Hepatocyte (in vitro differentiated cells): ENCODE measurements at regions not wholly inside any gene's neighbourhood (a gene's known extent, or its start where the extent isn't known, plus 50 kb on each side); places are given as distances from the start of the nearest gene placed in this dataset.

ENCODE experiments used
- DNase-seq: peaks from one replicate; pipeline ENCODE4 v3.0.0-alpha.2; 2016; ENCODE audit warnings: low spot score
- H2AFZ ChIP-seq: fragments of 200-600 bp; sonication (generic); 2 replicates; pipeline ENCODE4 v1.6.0; 2016; ENCODE audit warnings: antibody characterized with exemption, mild to moderate bottlenecking
- H3K27ac ChIP-seq: fragments of 200-600 bp; sonication (generic); 2 replicates; pipeline ENCODE4 v1.5.1; 2016; ENCODE audit warnings: mild to moderate bottlenecking
- H3K27me3 ChIP-seq: fragments of 200-600 bp; sonication (generic); 2 replicates; pipeline ENCODE4 v1.6.1; 2016
- H3K36me3 ChIP-seq: fragments of 200-600 bp; sonication (generic); replicated peaks from 2 replicates; pipeline ENCODE4 v1.5.1; 2016; ENCODE audit warnings: low read depth; ENCODE audit not compliant: insufficient read depth
- H3K4me1 ChIP-seq: fragments of 200-600 bp; sonication (generic); 2 replicates; pipeline ENCODE4 v1.5.1; 2016; ENCODE audit warnings: mild to moderate bottlenecking, moderate library complexity; ENCODE audit not compliant: insufficient read depth
- H3K4me2 ChIP-seq: fragments of 200-600 bp; sonication (generic); 2 replicates; pipeline ENCODE4 v1.6.0; 2016
- H3K4me3 ChIP-seq: fragments of 200-600 bp; sonication (generic); 2 replicates; pipeline ENCODE4 v1.5.1; 2016; ENCODE audit warnings: mild to moderate bottlenecking
- H3K79me2 ChIP-seq: fragments of 200-600 bp; sonication (generic); 2 replicates; pipeline ENCODE4 v1.6.0; 2017; ENCODE audit warnings: mild to moderate bottlenecking
- H3K9me2 ChIP-seq: fragments of 200-600 bp; sonication (generic); replicated peaks from 2 replicates; pipeline ENCODE4 v1.6.0; 2017; ENCODE audit warnings: mild to moderate bottlenecking; ENCODE audit not compliant: insufficient read depth
- H3K9me3 ChIP-seq: fragments of 200-600 bp; sonication (generic); 2 replicates; pipeline ENCODE4 v1.5.1; 2016; ENCODE audit warnings: low read depth, mild to moderate bottlenecking
- H4K20me1 ChIP-seq: fragments of 200-600 bp; sonication (generic); 2 replicates; pipeline ENCODE4 v1.6.0; 2016; ENCODE audit warnings: mild to moderate bottlenecking; ENCODE audit not compliant: insufficient read depth, poor library complexity, severe bottlenecking
- CTCF ChIP-seq: fragments of 200-600 bp; sonication (generic); IDR thresholded peaks from 2 replicates; pipeline ENCODE4 v1.5.1; 2016; ENCODE audit warnings: antibody characterized with exemption, mild to moderate bottlenecking; ENCODE audit not compliant: poor library complexity
- EZH2 ChIP-seq: fragments of 200-600 bp; sonication (generic); IDR thresholded peaks from 2 replicates; pipeline ENCODE4 v1.6.1; 2016; ENCODE audit warnings: antibody characterized with exemption, mild to moderate bottlenecking, borderline replicate concordance
- EZH2phosphoT487 ChIP-seq: fragments of 200-600 bp; sonication (generic); IDR thresholded peaks from one replicate; pipeline ENCODE4 v1.6.1; 2018; ENCODE audit warnings: antibody characterized with exemption, mild to moderate bottlenecking, low read depth, moderate library complexity; ENCODE audit not compliant: unreplicated experiment, severe bottlenecking
- WGBS: methylation state at CpG from one replicate; pipeline ENCODE4 v1.1.6; 2016; ENCODE audit warnings: low lambda C conversion rate; ENCODE audit errors: missing lambda C conversion rate; 5-methylcytosine and 5-hydroxymethylcytosine counted together

- no peak for TF ChIP-seq CTCF
- TF ChIP-seq EZH2 = no peak
- TF ChIP-seq EZH2phosphoT487 = no peak
- Histone ChIP-seq H3K27ac (peak overlapping the region; percentile 78), H3K79me2 (no peaks in the 10 kb centered on the region), H4K20me1 (no peaks in the 10 kb centered on the region), H2AFZ (peak overlapping the region; percentile 40), H3K9me3 (no peaks in the 10 kb centered on the region), H3K9me2 (no peaks in the 10 kb centered on the region), H3K4me1 (peaks cover 38% of the 10 kb centered on the region), H3K36me3 (no peaks in the 10 kb centered on the region), H3K4me3 (no peak overlapping the region), H3K27me3 (no peaks in the 10 kb centered on the region), H3K4me2 (peak overlapping the region; percentile 57)
- WGBS = 47% methylated on average over 11 of the region's 11 CpGs
- DNase-seq = peak; percentile 22
Measured at GRCh38 chr18:31243740-31244512, 74.0 kb upstream of the DSG1 start.

DNA sequence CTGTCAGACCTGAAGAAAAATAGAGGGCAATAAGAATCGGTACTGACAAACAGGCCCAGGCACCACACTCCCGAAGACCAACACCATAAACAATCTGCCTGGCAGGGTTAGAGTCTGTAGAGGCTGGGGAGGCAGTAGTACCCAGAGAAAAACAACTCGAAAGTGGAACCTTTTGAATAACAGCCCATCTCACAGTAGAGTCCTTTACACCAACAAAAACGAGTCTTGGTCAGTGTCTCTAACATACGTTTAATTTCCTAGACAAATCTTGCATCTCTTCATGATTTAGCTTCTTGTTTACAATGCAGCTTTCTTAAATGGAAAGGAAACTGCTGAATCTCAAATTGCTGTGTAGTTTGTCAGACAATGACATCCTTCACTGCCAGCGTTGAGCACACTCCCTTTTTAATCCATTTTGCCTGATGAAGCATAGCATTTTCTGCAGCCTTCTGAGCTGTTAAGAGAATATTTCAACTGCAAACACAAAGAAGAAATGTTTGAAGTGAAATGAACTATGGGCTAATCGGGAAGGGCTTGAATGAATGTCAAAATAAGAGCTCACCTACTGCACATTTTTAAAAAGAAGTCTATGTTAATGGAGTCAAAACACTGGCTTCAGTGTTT is 73.1 kb upstream of the DSG1 start:
- H2AFZ ChIP-seq = peak overlapping the region; percentile 40
- H3K4me3 ChIP-seq = no peak overlapping the region
- H3K36me3 ChIP-seq = no peaks in the 10 kb centered on the region
- no peaks in the 10 kb centered on the region for H4K20me1 ChIP-seq
- peak overlapping the region; percentile 57 for H3K4me2 ChIP-seq
- no peaks in the 10 kb centered on the region for H3K9me2 ChIP-seq
- H3K4me1 ChIP-seq = peaks cover 38% of the 10 kb centered on the region
- DNase-seq = no peak
- peak overlapping the region; percentile 78 for H3K27ac ChIP-seq
- TF ChIP-seq EZH2 (no peak), CTCF (no peak), EZH2phosphoT487 (no peak)
- H3K27me3 ChIP-seq = no peaks in the 10 kb centered on the region
- 24% methylated on average over 7 of the region's 7 CpGs for WGBS
- no peaks in the 10 kb centered on the region for H3K79me2 ChIP-seq
- H3K9me3 ChIP-seq = no peaks in the 10 kb centered on the region

DNA sequence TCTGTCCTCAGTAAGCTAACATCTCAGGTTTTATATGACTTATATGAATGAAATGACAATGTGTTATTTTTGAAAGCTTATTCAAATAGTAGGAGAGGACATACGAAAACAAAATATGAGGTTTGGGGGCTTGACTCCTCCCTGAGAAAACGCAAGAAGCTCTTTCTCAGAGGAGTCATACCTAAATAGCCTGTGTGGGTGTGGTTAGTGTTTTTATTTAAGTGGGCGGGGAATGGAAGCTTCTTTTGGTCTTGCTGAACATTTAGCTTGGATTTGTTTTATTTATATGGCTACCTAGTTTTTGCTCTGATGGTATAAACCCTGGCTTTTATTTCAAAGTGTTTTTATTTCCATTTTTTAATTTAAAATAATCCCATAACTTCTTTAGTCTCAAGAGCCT is 72.1 kb upstream of the DSG1 start:
- H4K20me1 ChIP-seq = no peaks in the 10 kb centered on the region
- DNase-seq = no peak
- no peak overlapping the region for H2AFZ ChIP-seq
- peaks cover 38% of the 10 kb centered on the region for H3K4me1 ChIP-seq
- no peak overlapping the region for H3K4me3 ChIP-seq
- TF ChIP-seq EZH2phosphoT487 (no peak), EZH2 (no peak), CTCF (no peak)
- H3K27me3 ChIP-seq = no peaks in the 10 kb centered on the region
- H3K9me2 ChIP-seq = no peaks in the 10 kb centered on the region
- no peak overlapping the region for H3K4me2 ChIP-seq
- no peaks in the 10 kb centered on the region for H3K9me3 ChIP-seq
- no peaks in the 10 kb centered on the region for H3K79me2 ChIP-seq
- no peaks in the 10 kb centered on the region for H3K36me3 ChIP-seq
- WGBS = 72% methylated on average over 3 of the region's 3 CpGs
- peak overlapping the region; percentile 78 for H3K27ac ChIP-seq
